Right atrium auricular region (tissue), 2 donors: ENCODE measurements at regions not wholly inside any gene's neighbourhood (a gene's known extent, or its start where the extent isn't known, plus 50 kb on each side); places are given as distances from the start of the nearest gene placed in this dataset.

ENCODE experiments used
- DNase-seq: peaks from one replicate; pipeline ENCODE4 v3.0.0-alpha.2; 2019; ENCODE audit warnings: low spot score
- H3K27ac ChIP-seq, 2 donors: fragments of 200-600 bp; sonication (generic); 1 replicate in 1 of 2; 2 replicates in 1 of 2; pipeline ENCODE4 v1.5.1; 2016 to 2019
- H3K27me3 ChIP-seq, 2 donors: fragments of 200-600 bp; sonication (generic); one replicate each; pipeline versions ENCODE4 v1.5.1 to v1.6.0; 2017 to 2019
- H3K36me3 ChIP-seq: fragments of 200-600 bp; sonication (generic); one replicate; pipeline ENCODE4 v1.5.1; 2016
- H3K4me1 ChIP-seq, 2 donors: fragments of 200-600 bp; sonication (generic); one replicate each; pipeline versions ENCODE4 v1.5.1 to v1.6.0; 2017 to 2019
- H3K4me3 ChIP-seq, 2 donors: fragments of 200-600 bp; sonication (generic); 1 replicate in 1 of 2; 2 replicates in 1 of 2; pipeline ENCODE4 v1.5.1; 2017 to 2019; ENCODE audit warnings: mild to moderate bottlenecking in 1 of 2, moderate library complexity in 1 of 2
- H3K9me3 ChIP-seq, 2 donors: fragments of 200-600 bp; sonication (generic); one replicate each; pipeline ENCODE4 v1.5.1; 2019
- CTCF ChIP-seq, 2 donors: fragments of 200-600 bp; sonication (generic); IDR thresholded peaks; one replicate each; pipeline ENCODE4 v1.5.1; 2019; ENCODE audit warnings: antibody characterized with exemption in 2 of 2

GRCh38 chr2:129862668-129863067, 116.8 kb upstream of the RAB6C start:
- Histone ChIP-seq H3K36me3 (no peaks in the 10 kb centered on the region), H3K4me1 (no peaks in the 10 kb centered on the region), H3K9me3 (no peaks in the 10 kb centered on the region), H3K27me3 (no peaks in the 10 kb centered on the region), H3K27ac (no peak overlapping the region), H3K4me3 (no peak overlapping the region)
- TF ChIP-seq CTCF (IDR thresholded peaks at IDR 0.05): no peak
- DNase-seq: no peak

GRCh38 chr2:129863350-129863749, 116.1 kb upstream of the RAB6C start:
- TF ChIP-seq CTCF (IDR thresholded peaks at IDR 0.05): no peak
- H3K4me1 ChIP-seq: no peaks in the 10 kb centered on the region
- no peaks in the 10 kb centered on the region for H3K36me3 ChIP-seq
- no peak overlapping the region for H3K27ac ChIP-seq
- no peak overlapping the region for H3K4me3 ChIP-seq
- H3K27me3 ChIP-seq: no peaks in the 10 kb centered on the region
- H3K9me3 ChIP-seq: no peaks in the 10 kb centered on the region
- DNase-seq: no peak

GRCh38 chr2:129864719-129865118, 114.7 kb upstream of the RAB6C start:
- no peaks in the 10 kb centered on the region for H3K36me3 ChIP-seq
- H3K4me3 ChIP-seq: no peak overlapping the region
- H3K27me3 ChIP-seq: no peaks in the 10 kb centered on the region
- H3K9me3 ChIP-seq: no peaks in the 10 kb centered on the region
- H3K4me1 ChIP-seq: no peaks in the 10 kb centered on the region
- no peak for DNase-seq
- TF ChIP-seq CTCF (IDR thresholded peaks at IDR 0.05): no peak
- H3K27ac ChIP-seq: no peak overlapping the region

GRCh38 chr2:129865976-129866375, 113.5 kb upstream of the RAB6C start:
- no peak for DNase-seq
- Histone ChIP-seq H3K9me3 (no peaks in the 10 kb centered on the region), H3K4me3 (no peak overlapping the region), H3K4me1 (no peaks in the 10 kb centered on the region), H3K27ac (no peak overlapping the region), H3K27me3 (no peaks in the 10 kb centered on the region), H3K36me3 (no peaks in the 10 kb centered on the region)
- TF ChIP-seq CTCF (IDR thresholded peaks at IDR 0.05): no peak

GRCh38 chr2:129866391-129866790, 113.1 kb upstream of the RAB6C start:
- no peak overlapping the region for H3K4me3 ChIP-seq
- H3K36me3 ChIP-seq: no peaks in the 10 kb centered on the region
- TF ChIP-seq CTCF (IDR thresholded peaks at IDR 0.05): no peak
- no peaks in the 10 kb centered on the region for H3K4me1 ChIP-seq
- H3K27me3 ChIP-seq: no peaks in the 10 kb centered on the region
- no peak overlapping the region for H3K27ac ChIP-seq
- H3K9me3 ChIP-seq: no peaks in the 10 kb centered on the region
- DNase-seq: no peak

- no peak overlapping the region for H3K27ac ChIP-seq
- no peak for TF ChIP-seq CTCF (IDR thresholded peaks at IDR 0.05)
- H3K27me3 ChIP-seq: no peaks in the 10 kb centered on the region
- no peak for DNase-seq
- no peaks in the 10 kb centered on the region for H3K9me3 ChIP-seq
- no peaks in the 10 kb centered on the region for H3K4me1 ChIP-seq
- no peak overlapping the region for H3K4me3 ChIP-seq
- no peaks in the 10 kb centered on the region for H3K36me3 ChIP-seq
These were observed 111.3 kb upstream of the RAB6C start for GRCh38 chr2:129868151-129868550.
